ENCODE measurements at regions not wholly inside any gene's neighbourhood (a gene's known extent, or its start where the extent isn't known, plus 50 kb on each side); places are given as distances from the start of the nearest gene placed in this dataset.

DNA sequence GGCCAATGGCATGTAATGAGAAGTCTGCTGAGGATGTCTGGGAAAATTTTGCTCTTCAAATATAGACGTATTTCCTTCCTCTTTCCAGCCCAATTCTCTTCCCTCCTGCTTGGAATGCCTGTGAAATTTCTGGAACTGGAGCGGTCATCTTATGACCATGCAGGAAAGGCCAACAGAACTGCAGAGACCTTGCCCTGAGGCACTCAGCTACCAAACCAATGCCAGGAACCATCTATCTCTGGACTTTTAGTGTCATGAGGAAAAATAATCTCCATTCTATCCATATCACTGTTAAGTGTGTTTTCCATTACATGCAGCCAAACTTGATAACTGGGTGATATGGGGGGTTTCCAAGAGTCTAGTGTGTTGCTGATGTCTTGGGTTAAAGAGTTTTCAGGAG is 363.7 kb downstream of the SLC4A3 start:
- TF ChIP-seq MAX (CRISPR knock-in tag; IDR thresholded peaks at IDR 0.05) (no peak), NFIC (IDR thresholded peaks at IDR 0.05) (no peak), ZNF780A (CRISPR knock-in tag; IDR thresholded peaks at IDR 0.05) (no peak), ZNF12 (CRISPR knock-in tag; IDR thresholded peaks at IDR 0.05) (no peak), BCL6 (CRISPR knock-in tag; IDR thresholded peaks at IDR 0.05) (no peak), PHB2 (IDR thresholded peaks at IDR 0.05; ENCODE audit: low read depth) (no peak), CTCF (IDR thresholded peaks at IDR 0.05 in 2 of 3, conservative IDR thresholded peaks at IDR 0.05 in 1 of 3; ENCODE audit: insufficient read depth in 2 of 3, low read depth in 1 of 3, low read length in 3 of 3) (no peak)
- TF ChIP-seq, protein P1, sequence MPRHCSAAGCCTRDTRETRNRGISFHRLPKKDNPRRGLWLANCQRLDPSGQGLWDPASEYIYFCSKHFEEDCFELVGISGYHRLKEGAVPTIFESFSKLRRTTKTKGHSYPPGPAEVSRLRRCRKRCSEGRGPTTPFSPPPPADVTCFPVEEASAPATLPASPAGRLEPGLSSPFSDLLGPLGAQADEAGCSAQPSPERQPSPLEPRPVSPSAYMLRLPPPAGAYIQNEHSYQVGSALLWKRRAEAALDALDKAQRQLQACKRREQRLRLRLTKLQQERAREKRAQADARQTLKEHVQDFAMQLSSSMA (CRISPR knock-in tag; IDR thresholded peaks at IDR 0.05) = no peak

All from K562 (cell line).